ENCODE measurements at regions not wholly inside any gene's neighbourhood (a gene's known extent, or its start where the extent isn't known, plus 50 kb on each side); places are given as distances from the start of the nearest gene placed in this dataset.

- TF ChIP-seq POLR2A (IDR thresholded peaks at IDR 0.05; ENCODE audit: low read length): no peak
- TF ChIP-seq GATA1 (IDR thresholded peaks at IDR 0.05; ENCODE audit: low read depth, low read length): no peak
Observed at GRCh38 chr21:31476263-31477022, 132.4 kb upstream of the TIAM1 start.

Data from erythroblast (primary cell).